ENCODE measurements at regions not wholly inside any gene's neighbourhood (a gene's known extent, or its start where the extent isn't known, plus 50 kb on each side); places are given as distances from the start of the nearest gene placed in this dataset.
A peak's percentile ranks its signal among the peaks of the same experiment; 100 is the strongest.

DNA sequence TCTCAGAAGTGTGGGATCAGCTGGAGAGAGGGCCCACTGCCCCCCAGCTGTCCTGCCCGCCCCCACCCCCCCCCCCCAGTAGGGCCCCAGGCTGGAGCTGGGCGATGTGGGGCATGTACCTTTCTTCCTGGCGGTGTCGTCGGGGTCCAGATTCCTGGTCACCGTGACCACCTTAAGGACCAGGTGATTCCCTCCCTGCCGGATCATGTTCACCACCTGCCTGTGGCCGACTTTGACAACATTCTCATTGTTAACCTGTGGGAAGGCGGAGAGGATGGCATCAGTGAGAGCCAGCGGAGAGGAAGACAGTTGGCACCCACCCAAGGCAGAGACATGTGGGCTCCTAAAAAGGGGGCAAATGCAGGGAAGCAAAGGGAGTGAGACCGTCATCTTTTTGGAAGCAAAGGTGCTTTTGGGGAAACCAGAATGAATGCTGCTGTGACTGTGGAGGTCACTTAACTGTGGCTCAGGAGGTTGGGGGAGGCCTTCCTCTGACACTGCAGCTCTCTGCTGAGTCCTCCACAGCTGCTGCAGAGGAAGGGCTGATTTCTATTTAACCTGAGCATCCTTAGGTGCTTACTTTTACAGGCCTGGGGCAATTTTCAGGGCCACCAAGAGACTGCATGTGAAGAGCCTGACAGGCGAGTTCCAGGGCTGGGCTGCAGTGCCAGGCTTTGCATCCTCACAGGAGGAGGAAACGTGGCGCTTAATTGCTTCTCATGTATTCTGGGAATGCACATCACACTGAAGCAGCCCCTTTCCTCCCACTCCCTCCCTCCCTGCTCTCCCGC lies 104.5 kb downstream of the CTTN start:
- Mint-ChIP-seq H3K9me3 (no peaks in the 10 kb centered on the region), H3K4me1 (peaks cover 11 to 31% of the 10 kb centered on the region in 2 experiments), H3K36me3 (ENCODE audit: insufficient read depth in 1 of 3, low read depth in 3 of 3) (peaks cover 0 to 5% (median 0%) of the 10 kb centered on the region in 3 experiments; a peak in 3 of 7 replicates), H3K27ac (peak overlapping the region in 2 of 3 experiments; percentile 45 to 85; a peak in 2 of 7 replicates), H3K4me3 (no peak overlapping the region; a peak in 1 of 5 replicates), H3K27me3 (ENCODE audit: low read depth) (no peaks in the 10 kb centered on the region)
- Histone ChIP-seq H4K8ac (replicated peaks; ENCODE audit: insufficient read length, low read depth, low read length) (no peak overlapping the region), H2BK120ac (ENCODE audit: low read depth, low read length, poor library complexity, severe bottlenecking) (no peak overlapping the region), H4K91ac (ENCODE audit: insufficient read length, low read depth, low read length) (no peak overlapping the region), H3K4ac (ENCODE audit: low read depth, low read length) (no peak overlapping the region), H3K9ac (ENCODE audit: extremely low read depth, insufficient read length, low read length) (no peak overlapping the region), H3T11ph (ENCODE audit: low read length) (no peak overlapping the region), H2BK15ac (ENCODE audit: low read depth, low read length) (no peak overlapping the region), H2BK12ac (ENCODE audit: insufficient read length, low read depth, low read length) (no peak overlapping the region), H3K56ac (ENCODE audit: insufficient read length, low read depth, low read length) (no peak overlapping the region), H2BK5ac (ENCODE audit: insufficient read length, low read length) (no peak overlapping the region), H4K20me1 (ENCODE audit: control insufficient read depth, insufficient read depth, insufficient read length) (no peaks in the 10 kb centered on the region), H3K79me2 (ENCODE audit: insufficient read depth, low read length) (no peaks in the 10 kb centered on the region), H3K27ac (ENCODE audit: insufficient read length, low read depth, low read length) (no peak overlapping the region), H2AK5ac (ENCODE audit: insufficient read length, low read length) (no peak overlapping the region), H3K4me1 (ENCODE audit: insufficient read depth, low read length) (no peaks in the 10 kb centered on the region), H2BK20ac (ENCODE audit: low read depth, low read length, poor library complexity, severe bottlenecking) (no peak overlapping the region), H3K4me2 (ENCODE audit: insufficient read depth, insufficient read length, low read length) (no peak overlapping the region), H3K79me1 (ENCODE audit: insufficient read depth, low read depth, low read length, poor library complexity, severe bottlenecking) (no peaks in the 10 kb centered on the region), H3K27me3 (ENCODE audit: insufficient read depth, low read length) (no peaks in the 10 kb centered on the region), H3K23me2 (ENCODE audit: insufficient read length, low read depth, low read length, poor library complexity, severe bottlenecking) (no peaks in the 10 kb centered on the region), H3K9me3 (ENCODE audit: control insufficient read depth, low read depth, low read length) (no peaks in the 10 kb centered on the region), H3K18ac (ENCODE audit: insufficient read length, low read depth, low read length) (no peak overlapping the region), H2AFZ (ENCODE audit: low read length) (no peak overlapping the region), H3K14ac (ENCODE audit: insufficient read depth, low read length) (no peak overlapping the region; the same call in 1 of the 2 replicates), H4K5ac (ENCODE audit: insufficient read length, low read depth, low read length) (no peak overlapping the region), H3K23ac (ENCODE audit: insufficient read length, low read depth, low read length) (no peak overlapping the region)
- DNase-seq = no peak
- no CpG with 5 or more reads among the region's 15 CpGs for WGBS (ENCODE audit: extremely low coverage, insufficient read length, low lambda C conversion rate)
- TF ChIP-seq, protein P1, sequence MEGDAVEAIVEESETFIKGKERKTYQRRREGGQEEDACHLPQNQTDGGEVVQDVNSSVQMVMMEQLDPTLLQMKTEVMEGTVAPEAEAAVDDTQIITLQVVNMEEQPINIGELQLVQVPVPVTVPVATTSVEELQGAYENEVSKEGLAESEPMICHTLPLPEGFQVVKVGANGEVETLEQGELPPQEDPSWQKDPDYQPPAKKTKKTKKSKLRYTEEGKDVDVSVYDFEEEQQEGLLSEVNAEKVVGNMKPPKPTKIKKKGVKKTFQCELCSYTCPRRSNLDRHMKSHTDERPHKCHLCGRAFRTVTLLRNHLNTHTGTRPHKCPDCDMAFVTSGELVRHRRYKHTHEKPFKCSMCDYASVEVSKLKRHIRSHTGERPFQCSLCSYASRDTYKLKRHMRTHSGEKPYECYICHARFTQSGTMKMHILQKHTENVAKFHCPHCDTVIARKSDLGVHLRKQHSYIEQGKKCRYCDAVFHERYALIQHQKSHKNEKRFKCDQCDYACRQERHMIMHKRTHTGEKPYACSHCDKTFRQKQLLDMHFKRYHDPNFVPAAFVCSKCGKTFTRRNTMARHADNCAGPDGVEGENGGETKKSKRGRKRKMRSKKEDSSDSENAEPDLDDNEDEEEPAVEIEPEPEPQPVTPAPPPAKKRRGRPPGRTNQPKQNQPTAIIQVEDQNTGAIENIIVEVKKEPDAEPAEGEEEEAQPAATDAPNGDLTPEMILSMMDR (conservative IDR thresholded peaks at IDR 0.05) = no peak
